Sciatic nerve (tissue), 2 donors: ENCODE measurements at regions not wholly inside any gene's neighbourhood (a gene's known extent, or its start where the extent isn't known, plus 50 kb on each side); places are given as distances from the start of the nearest gene placed in this dataset.

Source experiments
- ATAC-seq: fragments of 200-7000 bp; cut with Tn5 transposase; one replicate; pipeline ENCODE4 v1.9.1; 2020; ENCODE audit warnings: mild to moderate bottlenecking, moderate library complexity
- DNase-seq: peaks from one replicate; pipeline ENCODE4 v3.0.0-alpha.2; 2020; ENCODE audit warnings: low spot score
- intact Hi-C: fragments of 100-400 bp; cut with DNase I; formaldehyde crosslinking; loops from one replicate; pipeline ENCODE4 v1.14.2; 2022
- donor health status: DM: no; HTN: no; CAD: no.
- donor health status: DM: no; HTN: no; CAD: no.

DNA sequence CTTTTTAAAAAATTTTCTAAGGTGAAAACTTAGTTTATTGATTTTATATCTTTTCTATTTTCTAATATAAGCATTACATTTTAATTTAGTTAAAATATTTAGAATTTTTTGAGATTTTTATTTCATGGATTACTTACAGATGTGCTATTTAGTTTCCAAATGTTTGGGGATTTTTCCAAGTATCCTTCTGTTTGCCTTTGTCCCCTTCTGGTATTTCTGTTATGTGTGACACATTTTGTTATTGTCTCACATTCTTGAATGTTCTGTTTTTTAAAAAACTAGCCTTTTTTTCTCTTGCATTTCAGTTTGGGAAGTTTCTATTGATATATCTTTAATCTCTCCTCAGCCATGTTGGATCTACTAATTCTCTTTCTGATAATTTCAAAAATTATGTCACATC is 234.9 kb downstream of the FAM170A start:
- DNase-seq (no peak), ATAC-seq (no peak)
- intact Hi-C loops: no loop called here

GRCh38 chr5:119873611-119874010 is 244.3 kb downstream of the FAM170A start:
- intact Hi-C loops: no loop called here
- DNase-seq (no peak), ATAC-seq (no peak)

- DNase-seq (no peak), ATAC-seq (no peak)
- intact Hi-C loops: no loop called here
Measured at GRCh38 chr5:119876522-119876921, 247.2 kb downstream of the FAM170A start.

DNA sequence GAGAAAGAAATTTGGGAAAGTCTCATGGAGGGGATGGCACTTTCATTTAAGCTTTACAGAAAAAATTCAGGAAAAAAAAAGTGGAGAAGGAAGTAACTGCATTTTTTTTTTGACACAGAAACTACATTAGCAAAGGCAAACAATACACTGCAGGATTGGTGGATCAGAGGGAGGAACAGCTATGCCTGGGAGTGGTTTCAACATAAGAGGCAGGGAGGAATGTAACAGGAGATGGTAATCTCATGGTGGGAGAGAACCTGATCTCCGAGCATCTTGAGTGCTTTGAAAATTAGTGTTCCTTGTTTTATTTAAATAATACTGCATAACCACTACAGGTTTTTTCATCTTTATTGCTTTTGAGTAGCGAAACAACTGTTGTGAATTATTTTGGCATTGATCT is 249.4 kb downstream of the FAM170A start:
- ATAC-seq (no peak), DNase-seq (no peak)
- intact Hi-C loops: no loop called here

DNA sequence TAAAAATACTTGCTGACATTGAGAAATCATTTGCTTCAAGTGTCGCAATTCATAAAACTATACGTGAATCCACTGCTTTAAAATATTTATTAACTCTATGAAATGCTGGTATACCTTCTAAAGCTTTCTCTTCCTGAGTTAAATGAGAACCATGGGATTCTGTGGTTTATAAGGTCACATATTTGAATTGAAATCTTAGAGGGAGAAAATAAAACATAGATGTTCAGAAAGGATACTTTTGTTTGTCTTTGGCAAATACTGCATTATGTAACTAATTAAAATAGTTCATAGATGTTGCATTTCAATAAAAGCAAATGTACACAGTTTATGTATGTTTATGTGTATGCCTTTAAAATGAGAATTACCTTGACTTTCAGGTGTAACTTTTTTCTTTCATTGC is 250.1 kb downstream of the FAM170A start:
- intact Hi-C loops: no loop called here

DNA sequence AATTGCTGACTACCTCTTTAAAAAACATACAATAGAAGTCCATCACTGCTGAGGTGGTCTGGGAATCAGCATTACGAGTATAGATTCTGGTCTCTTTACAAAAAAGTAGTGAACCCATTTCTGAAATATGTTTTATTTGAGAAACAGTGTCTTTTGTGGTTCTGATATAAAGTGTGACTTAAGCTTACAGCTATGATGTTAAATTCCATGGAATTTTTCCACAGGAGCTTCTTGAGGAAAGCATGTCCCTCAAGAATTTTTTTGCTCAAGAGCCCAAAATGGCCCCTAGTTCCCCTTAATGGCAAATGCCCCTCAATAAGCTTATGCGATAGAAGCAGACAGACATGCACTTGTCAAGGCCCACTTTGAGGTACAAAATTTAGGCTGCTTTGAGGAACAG is 265.7 kb downstream of the FAM170A start:
- intact Hi-C loops: no loop called here
- DNase-seq (no peak), ATAC-seq (no peak)

More for the DNA sequence above, 250.1 kb downstream of the FAM170A start:
- DNase-seq (no peak), ATAC-seq (no peak)

GRCh38 chr5:119896826-119897536 is 267.6 kb downstream of the FAM170A start:
- intact Hi-C loops: no loop called here
- DNase-seq (no peak), ATAC-seq (no peak)

- intact Hi-C loops: no loop called here
- ATAC-seq (no peak), DNase-seq (no peak)
Measured at GRCh38 chr5:119897537-119898370, 268.4 kb downstream of the FAM170A start.

GRCh38 chr5:119899981-119900380 is 270.6 kb downstream of the FAM170A start:
- DNase-seq (no peak), ATAC-seq (no peak)
- intact Hi-C loops: no loop called here

GRCh38 chr5:119902593-119902992 is 273.2 kb downstream of the FAM170A start:
- no peak for DNase-seq

GRCh38 chr5:119913425-119913824 is 284.1 kb downstream of the FAM170A start:
- ATAC-seq (no peak), DNase-seq (no peak)
- intact Hi-C loops: no loop called here

More at GRCh38 chr5:119902593-119902992, 273.2 kb downstream of the FAM170A start:
- intact Hi-C loops: no loop called here
- ATAC-seq: no peak

DNA sequence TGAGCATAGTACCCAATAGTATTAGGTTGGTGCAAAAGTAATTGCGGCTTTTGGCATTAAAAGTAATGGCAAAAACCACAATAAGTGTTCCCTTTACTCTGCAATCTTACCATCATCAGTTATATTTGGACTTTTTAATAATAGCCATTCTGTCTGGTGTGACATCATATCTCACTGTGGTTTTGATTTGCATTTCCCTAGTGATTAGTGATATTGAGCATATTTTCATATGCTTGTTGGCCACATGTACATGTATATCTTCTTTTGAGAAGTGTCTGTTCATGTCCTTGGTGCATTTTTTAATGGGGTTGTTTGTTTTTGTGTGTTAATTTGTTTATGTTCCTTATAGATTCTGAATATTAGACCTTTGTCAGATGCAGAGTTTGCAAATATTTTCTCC is 289.9 kb downstream of the FAM170A start:
- intact Hi-C loops: no loop called here
- DNase-seq (no peak), ATAC-seq (no peak)

GRCh38 chr5:119926301-119926700 is 296.9 kb downstream of the FAM170A start:
- no peak for ATAC-seq
- no peak for DNase-seq
- intact Hi-C loops: no loop called here

- ATAC-seq (no peak), DNase-seq (no peak)
- intact Hi-C loops: no loop called here
Measured at GRCh38 chr5:119928974-119929373, 299.6 kb downstream of the FAM170A start.

DNA sequence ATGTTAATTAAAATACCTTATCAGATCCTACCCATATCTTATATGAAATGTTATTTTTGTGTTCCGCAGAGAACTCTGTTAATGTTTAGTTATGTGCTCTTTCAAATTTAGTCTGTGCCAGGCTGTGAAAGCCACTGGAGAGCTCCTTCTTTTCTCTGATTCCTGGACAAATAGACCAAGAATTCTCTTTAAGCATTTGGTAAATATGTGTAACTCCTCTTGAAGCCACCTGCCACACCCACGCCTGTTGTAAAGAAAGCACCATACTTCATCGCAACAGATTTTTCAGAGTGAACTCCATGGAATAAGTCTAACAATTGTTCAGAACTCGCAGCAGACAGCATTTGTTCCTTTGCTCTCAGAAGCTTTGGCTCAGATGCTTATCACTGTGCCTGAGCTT is 301.1 kb downstream of the FAM170A start:
- no peak for DNase-seq
- intact Hi-C loops: no loop called here
- no peak for ATAC-seq

GRCh38 chr5:119943148-119943547 is 313.8 kb downstream of the FAM170A start:
- no peak for ATAC-seq
- intact Hi-C loops: no loop called here
- no peak for DNase-seq

GRCh38 chr5:119945691-119946090 is 316.3 kb downstream of the FAM170A start:
- no peak for ATAC-seq
- intact Hi-C loops: no loop called here
- no peak for DNase-seq

DNA sequence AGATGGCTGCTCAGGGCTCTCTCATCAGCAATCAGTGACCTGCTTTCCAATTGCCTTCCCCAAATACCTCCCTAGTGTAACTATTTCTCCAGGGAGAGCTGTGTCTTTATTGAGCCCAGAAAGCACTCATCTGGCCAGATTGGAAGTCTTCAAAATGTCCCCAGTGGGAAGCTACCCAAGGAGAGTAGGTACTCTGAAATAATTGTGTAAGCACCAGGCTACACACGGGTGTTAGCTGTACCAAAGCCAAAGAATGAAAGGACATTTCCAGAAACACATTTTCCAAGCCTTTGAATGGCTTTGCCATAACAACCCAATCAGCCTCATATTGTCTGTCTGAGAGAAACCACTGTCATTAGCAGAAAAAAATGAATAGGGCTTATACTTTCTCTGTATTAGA is 318.8 kb downstream of the FAM170A start:
- ATAC-seq: no peak
- intact Hi-C loops: no loop called here
- no peak for DNase-seq

DNA sequence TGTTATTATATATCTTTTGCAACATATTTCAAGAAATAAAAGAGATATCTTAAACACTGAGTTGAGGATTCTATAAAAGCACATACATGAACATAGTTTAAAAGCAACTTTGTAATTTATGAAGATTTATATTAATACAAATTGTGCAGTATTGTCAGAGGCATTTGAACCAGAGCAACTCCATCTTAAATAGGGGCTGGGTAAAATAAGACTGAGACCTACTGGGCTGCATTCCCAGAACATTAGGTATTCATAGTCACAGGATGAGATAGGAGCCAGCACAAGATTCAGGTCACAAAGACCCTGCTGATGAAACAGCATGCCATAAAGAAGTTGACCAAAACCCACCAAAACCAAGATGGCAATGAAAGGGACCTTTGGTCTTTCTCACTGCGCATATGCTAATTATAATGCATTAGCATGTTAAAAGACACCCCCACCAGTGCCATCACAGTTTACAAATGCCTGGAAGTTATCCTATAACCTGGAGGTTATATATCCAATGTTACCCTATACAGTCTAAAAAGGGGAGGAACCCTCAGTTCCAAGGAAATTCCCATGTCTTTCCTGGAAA is 320.2 kb downstream of the FAM170A start:
- intact Hi-C loops: no loop called here
- no peak for DNase-seq
- no peak for ATAC-seq

- DNase-seq: no peak
- intact Hi-C loops: no loop called here
- ATAC-seq: no peak
Measured at GRCh38 chr5:119951330-119951934, 322.1 kb downstream of the FAM170A start.
